ENCODE measurements at regions not wholly inside any gene's neighbourhood (a gene's known extent, or its start where the extent isn't known, plus 50 kb on each side); places are given as distances from the start of the nearest gene placed in this dataset.

GRCh38 chr12:33205981-33206380 lies 233.6 kb downstream of the SYT10 start:
- TF ChIP-seq, protein P1, sequence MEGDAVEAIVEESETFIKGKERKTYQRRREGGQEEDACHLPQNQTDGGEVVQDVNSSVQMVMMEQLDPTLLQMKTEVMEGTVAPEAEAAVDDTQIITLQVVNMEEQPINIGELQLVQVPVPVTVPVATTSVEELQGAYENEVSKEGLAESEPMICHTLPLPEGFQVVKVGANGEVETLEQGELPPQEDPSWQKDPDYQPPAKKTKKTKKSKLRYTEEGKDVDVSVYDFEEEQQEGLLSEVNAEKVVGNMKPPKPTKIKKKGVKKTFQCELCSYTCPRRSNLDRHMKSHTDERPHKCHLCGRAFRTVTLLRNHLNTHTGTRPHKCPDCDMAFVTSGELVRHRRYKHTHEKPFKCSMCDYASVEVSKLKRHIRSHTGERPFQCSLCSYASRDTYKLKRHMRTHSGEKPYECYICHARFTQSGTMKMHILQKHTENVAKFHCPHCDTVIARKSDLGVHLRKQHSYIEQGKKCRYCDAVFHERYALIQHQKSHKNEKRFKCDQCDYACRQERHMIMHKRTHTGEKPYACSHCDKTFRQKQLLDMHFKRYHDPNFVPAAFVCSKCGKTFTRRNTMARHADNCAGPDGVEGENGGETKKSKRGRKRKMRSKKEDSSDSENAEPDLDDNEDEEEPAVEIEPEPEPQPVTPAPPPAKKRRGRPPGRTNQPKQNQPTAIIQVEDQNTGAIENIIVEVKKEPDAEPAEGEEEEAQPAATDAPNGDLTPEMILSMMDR (IDR thresholded peaks at IDR 0.05), result no peak
- no peak for TF ChIP-seq POLR2A (IDR thresholded peaks at IDR 0.05; ENCODE audit: low read depth)
